PC-9 (cell line): ENCODE measurements at regions not wholly inside any gene's neighbourhood (a gene's known extent, or its start where the extent isn't known, plus 50 kb on each side); places are given as distances from the start of the nearest gene placed in this dataset.

Source experiments
- BruUV-seq: library from RNA; stranded (reverse); fragments of 400-500 nt; replicated peaks from 2 replicates; lab custom pipeline; 2021; lab: Mats Ljungman, UMichigan
- CTCF ChIA-PET: fragments of 300-600 bp; sonication (Branson Sonifier 250); formaldehyde crosslinking; loops from one replicate; lab custom pipeline; 2022; ENCODE audit warnings: antibody characterized with exemption; lab: Charles Lee
- POLR2A ChIA-PET: fragments of 300-600 bp; sonication (Branson Sonifier 250); formaldehyde crosslinking; loops from one replicate; lab custom pipeline; 2022; ENCODE audit warnings: antibody characterized with exemption; ENCODE audit not compliant: unreplicated experiment; lab: Charles Lee
- DNase-seq, 2 experiments: peaks; one replicate each; pipeline versions ENCODE4 v3.0.0 to v3.0.0-alpha.2; 2015 to 2022; ENCODE audit warnings: mixed read lengths in 1 of 2
- H2AFZ ChIP-seq: fragments of 200-600 bp; sonication (generic); 2 replicates; pipeline ENCODE4 v1.8.1; 2017; ENCODE audit warnings: antibody characterized with exemption
- H3F3A ChIP-seq: fragments of 200-600 bp; sonication (generic); 2 replicates; pipeline ENCODE4 v1.8.1; 2017; ENCODE audit warnings: antibody characterized with exemption, mild to moderate bottlenecking, low read depth; ENCODE audit not compliant: insufficient read depth
- H3K27ac ChIP-seq: fragments of 200-600 bp; sonication (generic); 2 replicates; pipeline ENCODE4 v1.6.1; 2016; ENCODE audit warnings: mixed run types
- H3K27me3 ChIP-seq: fragments of 200-600 bp; sonication (generic); 2 replicates; pipeline ENCODE4 v1.6.1; 2016; ENCODE audit warnings: low read depth, mixed run types; ENCODE audit not compliant: insufficient read depth
- H3K36me3 ChIP-seq: fragments of 200-600 bp; sonication (generic); 2 replicates; pipeline ENCODE4 v1.6.1; 2016; ENCODE audit warnings: low read depth, mixed run types
- H3K4me1 ChIP-seq: fragments of 200-600 bp; sonication (generic); replicated peaks from 2 replicates; pipeline ENCODE4 v1.6.1; 2016; ENCODE audit warnings: mixed run types; ENCODE audit not compliant: insufficient read depth
- H3K4me2 ChIP-seq: fragments of 200-600 bp; sonication (generic); 2 replicates; pipeline ENCODE4 v1.6.1; 2017; ENCODE audit warnings: mixed run types
- H3K4me3 ChIP-seq: fragments of 200-600 bp; sonication (generic); 2 replicates; pipeline ENCODE4 v1.6.1; 2016; ENCODE audit warnings: mixed run types
- H3K79me2 ChIP-seq: fragments of 200-600 bp; sonication (generic); 2 replicates; pipeline ENCODE4 v1.6.1; 2017; ENCODE audit warnings: low read depth, mixed run types
- H3K9me2 ChIP-seq: fragments of 200-600 bp; sonication (generic); 2 replicates; pipeline ENCODE4 v1.8.1; 2017; ENCODE audit warnings: mild to moderate bottlenecking; ENCODE audit not compliant: insufficient read depth
- H3K9me3 ChIP-seq: fragments of 200-600 bp; sonication (generic); 2 replicates; pipeline ENCODE4 v1.8.1; 2016; ENCODE audit warnings: low read depth; ENCODE audit not compliant: insufficient read depth
- H4K20me1 ChIP-seq: fragments of 200-600 bp; sonication (generic); 2 replicates; pipeline ENCODE4 v1.8.1; 2017; ENCODE audit not compliant: insufficient read depth
- CTCF ChIP-seq: fragments of 200-600 bp; sonication (generic); conservative IDR thresholded peaks from 2 replicates; pipeline ENCODE4 v1.6.1; 2017; ENCODE audit warnings: mixed run types, antibody characterized with exemption, mild to moderate bottlenecking, moderate library complexity
- EZH2 ChIP-seq: fragments of 200-600 bp; sonication (generic); IDR thresholded peaks from 2 replicates; pipeline ENCODE4 v1.8.0; 2017; ENCODE audit warnings: antibody characterized with exemption, low read depth
- intact Hi-C: fragments of 100-400 bp; cut with micrococcal nuclease; formaldehyde crosslinking; loops from one replicate; pipeline ENCODE4 v1.10.0; 2022; ENCODE audit not compliant: unreplicated experiment

GRCh38 chr12:116365114-116365513 lies 87.6 kb upstream of the MED13L start:
- Histone ChIP-seq H3F3A (peaks cover 10% of the 10 kb centered on the region; the same call in 1 of the 2 replicates), H3K27me3 (no peaks in the 10 kb centered on the region), H3K79me2 (no peaks in the 10 kb centered on the region), H2AFZ (no peak overlapping the region), H3K27ac (no peak overlapping the region), H3K4me2 (no peak overlapping the region), H3K4me3 (no peak overlapping the region), H3K4me1 (peaks cover 15% of the 10 kb centered on the region), H3K9me2 (no peaks in the 10 kb centered on the region), H4K20me1 (no peaks in the 10 kb centered on the region), H3K9me3 (no peaks in the 10 kb centered on the region), H3K36me3 (no peaks in the 10 kb centered on the region)
- peak in 1 of 2 experiments; percentile 66 for DNase-seq
- no TSS peak for BruUV-seq
- CTCF ChIA-PET: no interaction called here
- TF ChIP-seq CTCF: no peak
- no peak for TF ChIP-seq EZH2
- POLR2A ChIA-PET: no interaction called here
- intact Hi-C loops: no loop called here

DNA sequence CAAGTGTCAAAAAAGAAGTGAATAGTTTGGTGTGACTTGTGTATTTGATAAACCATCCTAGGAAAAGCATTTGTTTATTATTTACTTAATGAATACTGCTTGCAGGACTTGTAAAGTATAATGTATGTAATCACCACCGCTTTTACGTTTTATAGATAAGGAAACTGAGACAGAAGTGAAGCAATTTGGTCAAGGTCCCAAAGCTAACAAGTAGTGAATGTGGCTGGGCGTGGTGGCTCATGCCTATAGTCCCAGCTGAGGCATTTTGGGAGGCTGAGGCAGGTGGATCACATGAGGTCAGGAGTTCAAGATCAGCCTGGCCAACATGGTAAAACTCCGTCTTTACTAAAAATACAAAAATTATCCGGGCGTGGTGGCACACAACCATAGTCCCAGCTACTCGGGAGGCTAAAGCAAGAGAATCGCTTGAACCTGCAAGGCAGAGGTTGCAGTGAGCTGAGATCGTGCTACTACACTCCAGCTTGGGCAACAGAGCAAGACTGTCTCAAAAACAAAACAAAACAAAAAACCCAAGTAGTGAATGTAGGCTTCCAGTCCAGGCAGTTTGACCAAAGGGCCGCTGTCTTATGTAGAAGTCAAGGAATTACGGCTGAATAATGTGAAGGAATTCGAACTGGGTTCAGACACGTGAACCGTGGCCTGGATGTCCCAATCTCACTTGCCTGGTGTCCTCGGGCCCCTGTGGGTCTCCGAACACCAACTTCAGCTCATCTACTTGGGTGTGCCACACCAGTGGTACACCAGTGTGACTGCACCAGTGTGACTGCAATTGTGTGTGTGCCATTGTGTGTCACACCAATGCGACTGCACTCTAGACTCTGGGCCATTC lies 88.3 kb upstream of the MED13L start:
- H3K79me2 ChIP-seq: no peaks in the 10 kb centered on the region
- H2AFZ ChIP-seq: no peak overlapping the region
- TF ChIP-seq CTCF (no peak), EZH2 (no peak)
- peaks cover 15% of the 10 kb centered on the region for H3K4me1 ChIP-seq
- no peaks in the 10 kb centered on the region for H3K27me3 ChIP-seq
- H3K36me3 ChIP-seq: no peaks in the 10 kb centered on the region
- intact Hi-C loops: no loop called here
- H3K27ac ChIP-seq: no peak overlapping the region
- no peaks in the 10 kb centered on the region for H3K9me3 ChIP-seq
- ChIA-PET CTCF (no interaction called here), POLR2A (no interaction called here)
- BruUV-seq: no TSS peak
- peaks cover 10% of the 10 kb centered on the region; the same call in 1 of the 2 replicates for H3F3A ChIP-seq
- H3K9me2 ChIP-seq: no peaks in the 10 kb centered on the region
- DNase-seq: no peak
- H4K20me1 ChIP-seq: no peaks in the 10 kb centered on the region
- H3K4me2 ChIP-seq: no peak overlapping the region
- no peak overlapping the region for H3K4me3 ChIP-seq

GRCh38 chr12:116366456-116366776 lies 88.9 kb upstream of the MED13L start:
- Histone ChIP-seq H3K4me3 (no peak overlapping the region), H3K79me2 (no peaks in the 10 kb centered on the region), H3K4me2 (no peak overlapping the region), H3K4me1 (peaks cover 15% of the 10 kb centered on the region), H3K9me3 (no peaks in the 10 kb centered on the region), H3K36me3 (no peaks in the 10 kb centered on the region), H3K27ac (no peak overlapping the region), H3K27me3 (no peaks in the 10 kb centered on the region), H3K9me2 (no peaks in the 10 kb centered on the region), H4K20me1 (no peaks in the 10 kb centered on the region), H2AFZ (no peak overlapping the region), H3F3A (peaks cover 10% of the 10 kb centered on the region; the same call in 1 of the 2 replicates)
- intact Hi-C loops: no loop called here
- CTCF ChIA-PET: no interaction called here
- BruUV-seq: no TSS peak
- POLR2A ChIA-PET: no interaction called here
- no peak for TF ChIP-seq CTCF
- TF ChIP-seq EZH2: no peak
- DNase-seq: no peak
